HEK293T (cell line): ENCODE measurements at regions not wholly inside any gene's neighbourhood (a gene's known extent, or its start where the extent isn't known, plus 50 kb on each side); places are given as distances from the start of the nearest gene placed in this dataset.

ENCODE experiments used
- CTCF ChIA-PET: fragments of 350-600 bp; formaldehyde crosslinking; extraction: SDS; loops from one replicate; lab custom pipeline; 2021; ENCODE audit warnings: antibody characterized with exemption, inconsistent platforms; lab: Yijun Ruan, JAX
- POLR2A ChIA-PET: fragments of 350-600 bp; formaldehyde crosslinking; extraction: SDS; loops from one replicate; lab custom pipeline; 2020; ENCODE audit warnings: antibody characterized with exemption, inconsistent platforms; lab: Yijun Ruan, JAX
- DNase-seq: peaks from one replicate; pipeline ENCODE4 v3.0.0; 2012; ENCODE audit warnings: mixed read lengths; ENCODE audit errors: extremely low spot score
- ARNT ChIP-seq: fragments of 450-650 bp; IDR thresholded peaks from 2 replicates; pipeline ENCODE4 v1.6.1; 2017; ENCODE audit warnings: mild to moderate bottlenecking
- BHLHE40 ChIP-seq: fragments of 450-650 bp; IDR thresholded peaks from 2 replicates; pipeline ENCODE4 v1.6.1; 2016; ENCODE audit warnings: mild to moderate bottlenecking, moderate library complexity, borderline replicate concordance
- CTBP1 ChIP-seq: fragments of 450-650 bp; IDR thresholded peaks from 2 replicates; pipeline ENCODE4 v1.6.1; 2016; ENCODE audit warnings: borderline replicate concordance
- ELF4 ChIP-seq: fragments of 450-650 bp; IDR thresholded peaks from 2 replicates; pipeline ENCODE4 v1.6.1; 2017; ENCODE audit warnings: antibody characterized with exemption
- FOXA1 ChIP-seq: fragments of 450-650 bp; IDR thresholded peaks from 2 replicates; pipeline ENCODE4 v1.6.1; 2016; ENCODE audit warnings: mild to moderate bottlenecking
- FOXK2 ChIP-seq: fragments of 450-650 bp; IDR thresholded peaks from 2 replicates; pipeline ENCODE4 v1.6.1; 2016; ENCODE audit warnings: mild to moderate bottlenecking
- FOXM1 ChIP-seq: fragments of 450-650 bp; IDR thresholded peaks from 2 replicates; pipeline ENCODE4 v1.6.1; 2017; ENCODE audit warnings: mild to moderate bottlenecking, borderline replicate concordance
- HDGF ChIP-seq: fragments of 450-650 bp; IDR thresholded peaks from 2 replicates; pipeline ENCODE4 v1.6.1; 2017; ENCODE audit warnings: antibody characterized with exemption, borderline replicate concordance
- L3MBTL2 ChIP-seq: fragments of 450-650 bp; conservative IDR thresholded peaks from 2 replicates; pipeline ENCODE4 v1.6.1; 2016; ENCODE audit warnings: mild to moderate bottlenecking
- LEF1 ChIP-seq: fragments of 450-650 bp; IDR thresholded peaks from 2 replicates; pipeline ENCODE4 v1.6.1; 2017; ENCODE audit warnings: mild to moderate bottlenecking, borderline replicate concordance
- NFRKB ChIP-seq: fragments of 450-650 bp; IDR thresholded peaks from 2 replicates; pipeline ENCODE4 v1.6.1; 2016; ENCODE audit warnings: mild to moderate bottlenecking, moderate library complexity
- PKNOX1 ChIP-seq: fragments of 450-650 bp; IDR thresholded peaks from 2 replicates; pipeline ENCODE4 v1.6.1; 2016
- SP1 ChIP-seq: fragments of 450-650 bp; IDR thresholded peaks from 2 replicates; pipeline ENCODE4 v1.6.1; 2017
- SUZ12 ChIP-seq: fragments of 450-650 bp; IDR thresholded peaks from 2 replicates; pipeline ENCODE4 v1.6.1; 2016; ENCODE audit warnings: mild to moderate bottlenecking
- TARDBP ChIP-seq: fragments of 450-650 bp; IDR thresholded peaks from 2 replicates; pipeline ENCODE4 v1.6.1; 2016
- ZNF384 ChIP-seq: fragments of 450-650 bp; IDR thresholded peaks from 2 replicates; pipeline ENCODE4 v1.6.1; 2016

- POLR2A ChIA-PET, result no interaction called here
- CTCF ChIA-PET, result no interaction called here
- no peak for DNase-seq
- no peak for TF ChIP-seq ELF4
- TF ChIP-seq SP1, result no peak
- no peak for TF ChIP-seq ARNT
- TF ChIP-seq L3MBTL2, result no peak
- TF ChIP-seq FOXM1, result no peak
- TF ChIP-seq FOXK2, result no peak
These were observed 148.4 kb upstream of the FAM20C start for GRCh38 chr7:43791-44540.

- no peak for DNase-seq
- POLR2A ChIA-PET, result no interaction called here
- CTCF ChIA-PET, result no interaction called here
- no peak for TF ChIP-seq TARDBP
- TF ChIP-seq PKNOX1, result no peak
- TF ChIP-seq FOXK2, result no peak
- no peak for TF ChIP-seq CTBP1
- TF ChIP-seq LEF1, result no peak
- TF ChIP-seq HDGF, result no peak
- no peak for TF ChIP-seq L3MBTL2
- TF ChIP-seq SUZ12, result no peak
- TF ChIP-seq NFRKB, result no peak
These were observed 147.9 kb upstream of the FAM20C start for GRCh38 chr7:44541-44896.

- TF ChIP-seq ARNT (no peak), LEF1 (no peak), ELF4 (no peak), PKNOX1 (no peak), FOXM1 (no peak), L3MBTL2 (no peak), SUZ12 (no peak), SP1 (no peak), FOXK2 (no peak), HDGF (no peak), FOXA1 (no peak), ZNF384 (no peak), TARDBP (no peak), BHLHE40 (no peak), CTBP1 (no peak), NFRKB (no peak)
- no peak for DNase-seq
- ChIA-PET CTCF (no interaction called here), POLR2A (no interaction called here)
These were observed 147.0 kb upstream of the FAM20C start for GRCh38 chr7:45106-46090.

GRCh38 chr7:46123-46829, 146.1 kb upstream of the FAM20C start:
- DNase-seq, result no peak
- ChIA-PET POLR2A (no interaction called here), CTCF (no interaction called here)
- TF ChIP-seq BHLHE40 (no peak), L3MBTL2 (no peak), TARDBP (no peak), SP1 (no peak), CTBP1 (no peak), ZNF384 (no peak), HDGF (no peak), LEF1 (no peak), PKNOX1 (no peak), SUZ12 (no peak), FOXK2 (no peak), NFRKB (no peak), ARNT (no peak), FOXA1 (no peak), FOXM1 (no peak), ELF4 (no peak)

GRCh38 chr7:46830-47140, 145.6 kb upstream of the FAM20C start:
- POLR2A ChIA-PET, result no interaction called here
- CTCF ChIA-PET, result no interaction called here
- TF ChIP-seq ZNF384, result no peak
- no peak for TF ChIP-seq CTBP1
- TF ChIP-seq FOXM1, result no peak
- TF ChIP-seq HDGF, result no peak
- no peak for TF ChIP-seq FOXK2
- TF ChIP-seq FOXA1, result no peak
- no peak for TF ChIP-seq PKNOX1
- no peak for TF ChIP-seq SUZ12
- TF ChIP-seq ELF4, result no peak
- no peak for TF ChIP-seq ARNT
- no peak for TF ChIP-seq TARDBP
- no peak for TF ChIP-seq BHLHE40
- no peak for DNase-seq
